GM12878 (cell line): ENCODE measurements at regions not wholly inside any gene's neighbourhood (a gene's known extent, or its start where the extent isn't known, plus 50 kb on each side); places are given as distances from the start of the nearest gene placed in this dataset.

Source experiments
- BRCA1 ChIP-seq: IDR thresholded peaks from 2 replicates; pipeline ENCODE4 v1.6.1; 2011; ENCODE audit warnings: low read depth, low read length, improper control_type of control experiment
- CBX5 ChIP-seq: sonication (generic); IDR thresholded peaks from 2 replicates; pipeline ENCODE4 v1.6.1; 2016; ENCODE audit warnings: low read depth, moderate library complexity, mild to moderate bottlenecking, inconsistent platforms
- EP300 ChIP-seq, 2 experiments: fragments of 150-350 bp in 1 of 2; IDR thresholded peaks; 2 replicates each; pipeline ENCODE4 v1.6.1; 2011 to 2012; ENCODE audit warnings: low read depth in 2 of 2, low read length in 2 of 2, borderline replicate concordance in 1 of 2, improper control_type of control experiment in 1 of 2, inconsistent platforms in 1 of 2; ENCODE audit not compliant: control insufficient read depth in 1 of 2
- EZH2 ChIP-seq: IDR thresholded peaks from 2 replicates; pipeline ENCODE4 v1.6.1; 2012; ENCODE audit warnings: low read depth, mild to moderate bottlenecking, control low read depth, inconsistent platforms, low read length, borderline replicate concordance; ENCODE audit not compliant: control insufficient read depth
- NBN ChIP-seq: fragments of 450-650 bp; IDR thresholded peaks from 2 replicates; pipeline ENCODE4 v1.6.1; 2016
- POLR2A ChIP-seq: IDR thresholded peaks from 2 replicates; pipeline ENCODE4 v1.6.1; 2011; ENCODE audit warnings: low read depth, mild to moderate bottlenecking, low read length
- POLR2AphosphoS5 ChIP-seq: IDR thresholded peaks from 2 replicates; pipeline ENCODE4 v1.6.1; 2011; ENCODE audit warnings: mild to moderate bottlenecking, low read length, inconsistent platforms
- RFX5 ChIP-seq: IDR thresholded peaks from 2 replicates; pipeline ENCODE4 v1.6.1; 2011; ENCODE audit warnings: low read depth, low read length, improper control_type of control experiment
- SUZ12 ChIP-seq: fragments of 200-600 bp; sonication (generic); IDR thresholded peaks from one replicate; pipeline ENCODE4 v1.6.1; 2018; ENCODE audit warnings: antibody characterized with exemption, mild to moderate bottlenecking; ENCODE audit not compliant: unreplicated experiment
- YY1 ChIP-seq: IDR thresholded peaks from 2 replicates; pipeline ENCODE4 v1.6.1; 2011; ENCODE audit warnings: low read depth, mild to moderate bottlenecking, low read length
- ZNF24 ChIP-seq: fragments of 450-650 bp; IDR thresholded peaks from 2 replicates; pipeline ENCODE4 v1.6.1; 2017; ENCODE audit warnings: antibody characterized with exemption, mild to moderate bottlenecking

DNA sequence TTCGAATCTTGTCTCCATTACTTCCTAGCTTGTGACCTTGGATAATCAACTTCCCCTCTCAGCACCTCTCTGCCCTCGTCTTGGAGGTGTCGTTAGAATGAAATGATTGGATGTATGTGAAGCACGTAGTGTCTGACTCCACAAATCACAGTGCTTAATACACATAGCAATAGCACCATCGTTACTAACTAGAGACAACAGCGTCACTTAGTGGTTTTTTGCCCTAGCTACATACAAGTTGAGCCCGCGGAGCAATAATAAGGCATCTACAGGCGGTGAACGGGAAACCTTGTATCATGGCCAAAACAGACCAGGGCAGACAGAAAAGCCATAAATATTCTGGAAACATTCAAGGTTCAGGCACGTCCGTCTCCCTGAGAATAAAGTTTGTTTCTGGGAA is 154.9 kb downstream of the ASCL4 start:
- no peak for TF ChIP-seq POLR2AphosphoS5
- no peak for TF ChIP-seq BRCA1
- TF ChIP-seq EZH2: no peak
- TF ChIP-seq RFX5: 0 out of 2 replicates have a peak, but pooled peaks have one; percentile 30
- no peak for TF ChIP-seq CBX5
- no peak for TF ChIP-seq POLR2A
- no peak for TF ChIP-seq EP300 (IDR thresholded peaks at IDR 0.05; ENCODE audit: borderline replicate concordance in 1 of 2, control insufficient read depth in 1 of 2, low read depth in 2 of 2, low read length in 2 of 2)
- no peak for TF ChIP-seq NBN
- TF ChIP-seq SUZ12: no peak
- no peak for TF ChIP-seq ZNF24
- TF ChIP-seq YY1: no peak
